ENCODE measurements at regions not wholly inside any gene's neighbourhood (a gene's known extent, or its start where the extent isn't known, plus 50 kb on each side); places are given as distances from the start of the nearest gene placed in this dataset.

DNA sequence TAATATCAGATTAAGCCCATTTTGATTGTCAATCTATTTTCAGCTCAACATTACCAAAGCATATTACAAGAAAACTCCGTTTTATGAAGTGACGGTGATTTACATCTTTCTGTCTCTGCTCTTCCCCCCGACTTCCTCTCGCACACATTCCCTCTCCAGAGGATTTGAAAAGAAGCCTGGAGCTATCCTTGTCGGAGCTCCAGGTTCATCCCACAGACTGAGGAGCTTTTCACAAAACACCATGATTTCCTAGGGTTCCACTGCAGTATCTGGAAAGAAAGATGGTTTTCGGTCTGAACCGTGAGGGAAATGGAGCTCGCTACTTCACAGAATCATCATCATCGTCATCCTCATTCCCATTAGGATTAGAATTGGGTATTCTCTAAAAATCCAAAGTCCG lies 655.5 kb upstream of the MGMT start:
- Histone ChIP-seq H3K27ac (ENCODE audit: low read length) (no peak overlapping the region), H3K4me3 (ENCODE audit: low read length) (no peak overlapping the region), H3K9me3 (ENCODE audit: control insufficient read depth, low read length) (no peaks in the 10 kb centered on the region), H3K27me3 (ENCODE audit: control insufficient read depth, insufficient read depth) (peaks cover 3% of the 10 kb centered on the region), H3K4me1 (ENCODE audit: control insufficient read depth, insufficient read depth, low read length) (no peaks in the 10 kb centered on the region)
- intact Hi-C loops (cut with DNase I), result no loop called here
- 70% methylated on average over 10 of the region's 10 CpGs for WGBS
- no peak for ATAC-seq
- DNase-seq, result no peak

GRCh38 chr10:128812000-128812399 lies 655.0 kb upstream of the MGMT start:
- DNase-seq, result peak; percentile 40 to 74 (median 65)
- H3K4me3 ChIP-seq (ENCODE audit: low read length), result no peak overlapping the region

DNA sequence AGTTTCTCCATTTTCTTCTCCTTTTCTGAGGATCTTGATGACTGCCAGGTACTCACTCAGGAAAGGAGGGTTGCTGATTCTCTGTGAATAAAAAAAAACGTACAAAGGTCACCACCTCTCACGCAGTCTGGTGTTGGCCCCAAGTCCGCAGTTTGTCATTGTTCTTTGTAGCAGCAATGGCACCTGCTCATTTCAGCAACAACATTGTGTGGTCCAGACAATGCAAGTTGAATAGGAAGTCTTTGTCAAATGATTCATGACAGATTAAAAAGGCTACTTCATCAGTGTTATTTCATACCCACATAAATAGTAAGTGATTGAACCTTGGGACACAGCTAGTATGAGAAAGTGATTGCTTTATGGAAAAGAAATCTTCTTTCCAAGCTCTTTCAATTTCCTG lies 653.5 kb upstream of the MGMT start:
- Histone ChIP-seq H3K9me3 (ENCODE audit: control insufficient read depth, low read length) (no peaks in the 10 kb centered on the region), H3K27me3 (ENCODE audit: control insufficient read depth, insufficient read depth) (peaks cover 3% of the 10 kb centered on the region), H3K4me3 (ENCODE audit: low read length) (no peak overlapping the region), H3K27ac (ENCODE audit: low read length) (no peak overlapping the region), H3K4me1 (ENCODE audit: control insufficient read depth, insufficient read depth, low read length) (no peaks in the 10 kb centered on the region)
- WGBS, result 67% methylated on average over 3 of the region's 3 CpGs
- DNase-seq (no peak), ATAC-seq (no peak)
- intact Hi-C loops (cut with DNase I), result no loop called here

More at GRCh38 chr10:128812000-128812399, 655.0 kb upstream of the MGMT start:
- Histone ChIP-seq H3K27ac (ENCODE audit: low read length) (no peak overlapping the region), H3K9me3 (ENCODE audit: control insufficient read depth, low read length) (no peaks in the 10 kb centered on the region), H3K27me3 (ENCODE audit: control insufficient read depth, insufficient read depth) (peaks cover 3% of the 10 kb centered on the region), H3K4me1 (ENCODE audit: control insufficient read depth, insufficient read depth, low read length) (no peaks in the 10 kb centered on the region)
- 59% methylated on average over 15 of the region's 15 CpGs for WGBS
- intact Hi-C loops (cut with DNase I), result no loop called here
- ATAC-seq, result peak in 1 of 2 donors; percentile 37

DNA sequence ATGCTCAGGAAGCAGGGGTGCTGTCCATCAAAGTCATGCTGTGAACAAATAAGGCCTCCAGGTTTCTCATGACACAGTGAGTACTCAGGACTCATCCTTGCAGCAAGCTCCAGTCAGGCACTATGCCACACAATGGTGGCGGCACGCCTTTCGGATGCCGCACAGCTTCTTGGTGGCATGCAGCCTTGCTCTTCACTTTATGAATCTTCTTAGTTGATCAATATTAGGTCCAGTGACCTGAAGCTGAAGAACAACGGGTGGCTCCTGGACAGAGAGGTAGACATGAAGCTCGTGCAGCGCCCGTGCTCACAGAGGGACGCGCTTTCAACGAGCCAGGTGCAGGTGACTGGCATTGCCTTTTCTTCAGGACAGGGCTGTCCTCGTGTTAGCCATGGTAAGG lies 653.0 kb upstream of the MGMT start:
- no peaks in the 10 kb centered on the region for H3K4me1 ChIP-seq (ENCODE audit: control insufficient read depth, insufficient read depth, low read length)
- no peak overlapping the region for H3K27ac ChIP-seq (ENCODE audit: low read length)
- no peak for ATAC-seq
- no peak overlapping the region for H3K4me3 ChIP-seq (ENCODE audit: low read length)
- H3K27me3 ChIP-seq (ENCODE audit: control insufficient read depth, insufficient read depth), result peaks cover 3% of the 10 kb centered on the region
- intact Hi-C loops (cut with DNase I), result no loop called here
- peak in 1 of 3 donors; percentile 42 for DNase-seq
- 92% methylated on average over 12 of the region's 12 CpGs for WGBS
- no peaks in the 10 kb centered on the region for H3K9me3 ChIP-seq (ENCODE audit: control insufficient read depth, low read length)

DNA sequence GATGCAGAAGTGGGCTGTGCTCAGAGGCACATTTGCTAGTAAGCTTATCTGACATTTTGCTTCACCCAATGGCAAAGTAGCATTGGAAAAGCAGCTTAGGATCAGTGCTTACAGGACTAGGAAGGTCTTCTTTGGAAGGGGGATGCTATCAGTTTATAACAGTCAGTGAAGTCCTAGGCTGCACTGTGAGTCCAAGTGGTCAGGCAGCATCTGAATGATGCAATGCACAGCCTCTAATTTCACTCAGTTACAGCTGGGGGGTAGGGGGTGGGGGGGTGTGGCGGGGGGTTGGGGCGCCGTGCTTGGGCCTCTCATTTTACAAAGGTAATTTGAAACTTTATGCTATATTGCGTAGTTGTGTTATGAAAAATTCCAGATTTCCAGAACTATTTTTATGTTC lies 652.3 kb upstream of the MGMT start:
- Histone ChIP-seq H3K4me1 (ENCODE audit: control insufficient read depth, insufficient read depth, low read length) (no peaks in the 10 kb centered on the region), H3K27ac (ENCODE audit: low read length) (no peak overlapping the region), H3K4me3 (ENCODE audit: low read length) (no peak overlapping the region), H3K27me3 (ENCODE audit: control insufficient read depth, insufficient read depth) (peaks cover 3% of the 10 kb centered on the region), H3K9me3 (ENCODE audit: control insufficient read depth, low read length) (no peaks in the 10 kb centered on the region)
- no peak for DNase-seq
- 67% methylated on average over 4 of the region's 4 CpGs for WGBS
- ATAC-seq, result no peak
- intact Hi-C loops (cut with DNase I), result no loop called here

DNA sequence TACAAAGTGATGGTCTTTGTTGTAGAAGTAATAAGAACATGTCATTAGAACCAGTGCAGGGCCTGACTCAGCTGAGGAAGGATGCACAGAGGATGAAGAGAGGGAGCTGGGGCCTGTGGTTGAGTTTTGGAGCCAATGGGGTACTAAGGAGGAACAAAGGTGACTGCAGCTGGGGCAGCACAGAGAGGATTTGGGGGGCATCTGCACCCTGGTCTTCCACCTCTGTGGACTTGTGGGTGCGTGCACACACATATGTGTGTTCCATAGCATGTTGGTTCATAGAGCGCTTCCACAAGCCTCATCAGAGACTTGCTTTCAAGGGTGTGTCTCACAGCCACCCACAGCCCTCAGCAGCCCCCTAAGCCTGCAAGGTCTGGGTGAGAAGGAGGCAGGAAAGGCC lies 650.3 kb upstream of the MGMT start:
- no peak overlapping the region for H3K27ac ChIP-seq (ENCODE audit: low read length)
- WGBS, result 82% methylated on average over 2 of the region's 2 CpGs
- intact Hi-C loops (cut with DNase I), result no loop called here
- no peaks in the 10 kb centered on the region for H3K4me1 ChIP-seq (ENCODE audit: control insufficient read depth, insufficient read depth, low read length)
- H3K4me3 ChIP-seq (ENCODE audit: low read length), result no peak overlapping the region
- ATAC-seq, result no peak
- DNase-seq, result no peak
- no peaks in the 10 kb centered on the region for H3K27me3 ChIP-seq (ENCODE audit: control insufficient read depth, insufficient read depth)
- H3K9me3 ChIP-seq (ENCODE audit: control insufficient read depth, low read length), result no peaks in the 10 kb centered on the region

GRCh38 chr10:128817636-128818035 lies 649.4 kb upstream of the MGMT start:
- no peak overlapping the region for H3K27ac ChIP-seq (ENCODE audit: low read length)
- ATAC-seq (no peak), DNase-seq (no peak)
- H3K27me3 ChIP-seq (ENCODE audit: control insufficient read depth, insufficient read depth), result no peaks in the 10 kb centered on the region
- no peaks in the 10 kb centered on the region for H3K9me3 ChIP-seq (ENCODE audit: control insufficient read depth, low read length)
- intact Hi-C loops (cut with DNase I), result no loop called here
- no peak overlapping the region for H3K4me3 ChIP-seq (ENCODE audit: low read length)
- 89% methylated on average over 2 of the region's 2 CpGs for WGBS
- H3K4me1 ChIP-seq (ENCODE audit: control insufficient read depth, insufficient read depth, low read length), result no peaks in the 10 kb centered on the region

DNA sequence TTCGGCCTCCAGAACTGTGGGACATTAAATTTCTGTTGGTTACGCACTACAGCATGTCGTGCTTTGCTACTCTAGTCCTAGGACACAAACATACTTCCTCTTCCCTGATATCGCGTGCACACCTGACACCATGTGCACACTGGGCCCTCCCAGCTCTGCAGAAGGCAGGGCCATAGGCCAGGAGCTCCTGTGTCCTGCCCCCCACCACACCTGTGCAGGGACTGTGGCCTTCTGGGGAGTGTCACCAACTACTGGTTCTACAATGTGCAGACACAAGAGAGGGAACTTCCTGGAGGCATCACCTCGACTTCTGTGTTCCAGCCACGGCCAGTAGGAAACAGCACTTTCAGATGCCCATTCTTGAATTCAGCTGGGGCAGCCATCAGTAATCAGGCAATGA lies 646.4 kb upstream of the MGMT start:
- no peak for ATAC-seq
- WGBS, result 72% methylated on average over 7 of the region's 7 CpGs
- intact Hi-C loops (cut with DNase I), result no loop called here

DNA sequence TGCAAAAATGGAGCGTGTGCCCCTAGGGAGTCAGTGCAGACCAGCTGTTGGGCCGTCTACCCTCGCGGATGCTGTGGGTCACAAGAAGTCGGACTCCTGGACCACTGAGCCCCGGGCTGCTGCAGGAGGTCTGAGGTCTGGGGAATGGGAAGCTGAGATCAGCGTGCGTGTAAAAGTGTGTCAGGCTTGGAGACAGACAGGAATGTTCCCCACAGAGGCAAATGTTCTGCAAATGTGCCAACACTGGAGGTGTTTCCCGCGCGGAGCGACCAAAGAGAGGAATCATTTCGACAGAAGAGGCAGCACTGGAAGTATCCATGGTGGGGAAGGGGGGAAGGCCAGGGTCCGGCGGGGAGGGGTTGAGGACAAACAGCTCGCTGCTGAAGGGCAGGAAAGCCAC lies 643.8 kb upstream of the MGMT start:
- WGBS, result 94% methylated on average over 16 of the region's 16 CpGs
- no peaks in the 10 kb centered on the region for H3K27me3 ChIP-seq (ENCODE audit: control insufficient read depth, insufficient read depth)
- ATAC-seq, result no peak

More for the DNA sequence above, 646.4 kb upstream of the MGMT start:
- Histone ChIP-seq H3K9me3 (ENCODE audit: control insufficient read depth, low read length) (no peaks in the 10 kb centered on the region), H3K4me3 (ENCODE audit: low read length) (no peak overlapping the region), H3K27me3 (ENCODE audit: control insufficient read depth, insufficient read depth) (no peaks in the 10 kb centered on the region), H3K4me1 (ENCODE audit: control insufficient read depth, insufficient read depth, low read length) (no peaks in the 10 kb centered on the region), H3K27ac (ENCODE audit: low read length) (no peak overlapping the region)
- DNase-seq, result no peak

DNA sequence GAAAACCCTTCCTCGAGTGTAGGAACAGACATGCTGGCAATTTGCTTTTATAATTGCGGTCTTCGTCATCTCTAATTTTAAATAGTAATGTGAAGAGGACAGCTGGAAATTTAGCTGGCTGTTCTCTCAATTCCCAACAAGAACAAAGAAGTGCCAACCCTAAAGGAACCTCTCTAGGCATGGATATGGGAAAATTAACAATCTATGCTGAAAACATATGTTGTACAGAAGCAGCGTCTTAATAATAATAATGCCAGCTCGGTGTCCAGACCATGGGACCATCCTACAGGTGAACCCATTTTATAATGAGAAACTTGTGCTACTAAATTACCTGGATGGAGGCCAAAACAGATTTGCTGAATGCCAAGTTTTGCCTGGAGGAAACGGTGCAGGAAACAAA lies 641.4 kb upstream of the MGMT start:
- Histone ChIP-seq H3K4me1 (ENCODE audit: control insufficient read depth, insufficient read depth, low read length) (no peaks in the 10 kb centered on the region), H3K4me3 (ENCODE audit: low read length) (no peak overlapping the region), H3K27me3 (ENCODE audit: control insufficient read depth, insufficient read depth) (no peaks in the 10 kb centered on the region), H3K27ac (ENCODE audit: low read length) (no peak overlapping the region), H3K9me3 (ENCODE audit: control insufficient read depth, low read length) (no peaks in the 10 kb centered on the region)
- WGBS, result 67% methylated on average over 6 of the region's 6 CpGs
- no peak for DNase-seq
- intact Hi-C loops (cut with DNase I), result no loop called here
- no peak for ATAC-seq

More for the DNA sequence above, 643.8 kb upstream of the MGMT start:
- H3K9me3 ChIP-seq (ENCODE audit: control insufficient read depth, low read length), result no peaks in the 10 kb centered on the region
- intact Hi-C loops (cut with DNase I), result no loop called here
- no peaks in the 10 kb centered on the region for H3K4me1 ChIP-seq (ENCODE audit: control insufficient read depth, insufficient read depth, low read length)
- no peak overlapping the region for H3K27ac ChIP-seq (ENCODE audit: low read length)
- DNase-seq, result no peak
- H3K4me3 ChIP-seq (ENCODE audit: low read length), result no peak overlapping the region

GRCh38 chr10:128833671-128834070 lies 633.4 kb upstream of the MGMT start:
- H3K27ac ChIP-seq (ENCODE audit: low read length), result no peak overlapping the region
- no peaks in the 10 kb centered on the region for H3K4me1 ChIP-seq (ENCODE audit: control insufficient read depth, insufficient read depth, low read length)
- WGBS, result 53% methylated on average over 5 of the region's 5 CpGs
- DNase-seq, result no peak
- no peaks in the 10 kb centered on the region for H3K27me3 ChIP-seq (ENCODE audit: control insufficient read depth, insufficient read depth)
- H3K4me3 ChIP-seq (ENCODE audit: low read length), result no peak overlapping the region
- intact Hi-C loops (cut with DNase I), result no loop called here
- H3K9me3 ChIP-seq (ENCODE audit: control insufficient read depth, low read length), result no peaks in the 10 kb centered on the region
- ATAC-seq, result no peak

- Histone ChIP-seq H3K27me3 (ENCODE audit: control insufficient read depth, insufficient read depth) (no peaks in the 10 kb centered on the region), H3K4me3 (ENCODE audit: low read length) (no peak overlapping the region), H3K27ac (ENCODE audit: low read length) (no peak overlapping the region), H3K4me1 (ENCODE audit: control insufficient read depth, insufficient read depth, low read length) (no peaks in the 10 kb centered on the region), H3K9me3 (ENCODE audit: control insufficient read depth, low read length) (no peaks in the 10 kb centered on the region)
- 85% methylated on average over 5 of the region's 5 CpGs for WGBS
- intact Hi-C loops (cut with DNase I), result no loop called here
- ATAC-seq (no peak), DNase-seq (no peak)
Observed at GRCh38 chr10:128835361-128835760, 631.7 kb upstream of the MGMT start.
